Mesenchymal stem cell (in vitro differentiated cells and primary cell): ENCODE measurements at regions not wholly inside any gene's neighbourhood (a gene's known extent, or its start where the extent isn't known, plus 50 kb on each side); places are given as distances from the start of the nearest gene placed in this dataset.

Experiments
- DNase-seq: peaks from one replicate; pipeline ENCODE4 v3.0.0-alpha.2; 2013
- H2AFZ ChIP-seq: one replicate; pipeline ENCODE4 v1.6.1; 2013; ENCODE audit warnings: low read depth, mild to moderate bottlenecking, control low read depth, inconsistent platforms, low read length, moderate library complexity
- H2AK5ac ChIP-seq: 2 replicates; pipeline ENCODE4 v1.6.1; 2013; ENCODE audit warnings: low read length, moderate library complexity, mild to moderate bottlenecking, inconsistent platforms; ENCODE audit not compliant: severe bottlenecking
- H2BK120ac ChIP-seq: one replicate; pipeline ENCODE4 v1.6.1; 2013; ENCODE audit warnings: low read depth, mild to moderate bottlenecking, inconsistent platforms, low read length, moderate library complexity
- H2BK12ac ChIP-seq, 2 experiments: one replicate each; pipeline ENCODE4 v1.6.1; 2013; ENCODE audit warnings: inconsistent platforms in 2 of 2, low read length in 2 of 2, mild to moderate bottlenecking in 2 of 2, moderate library complexity in 2 of 2, control low read depth in 1 of 2
- H2BK15ac ChIP-seq: one replicate; pipeline ENCODE4 v1.6.1; 2013; ENCODE audit warnings: mild to moderate bottlenecking, low read depth, inconsistent platforms; ENCODE audit not compliant: poor library complexity, severe bottlenecking
- H2BK5ac ChIP-seq: 2 replicates; pipeline ENCODE4 v1.6.1; 2013; ENCODE audit warnings: low read depth, mild to moderate bottlenecking, low read length, control low read depth, inconsistent platforms; ENCODE audit not compliant: poor library complexity, severe bottlenecking
- H3K14ac ChIP-seq, 2 experiments: one replicate each; pipeline ENCODE4 v1.6.1; 2013; ENCODE audit warnings: inconsistent platforms in 2 of 2, low read length in 2 of 2, control low read depth in 1 of 2, mild to moderate bottlenecking in 1 of 2, moderate library complexity in 1 of 2
- H3K18ac ChIP-seq, 2 experiments: one replicate each; pipeline ENCODE4 v1.6.1; 2013; ENCODE audit warnings: inconsistent platforms in 2 of 2, low read length in 2 of 2, control low read depth in 1 of 2, low read depth in 1 of 2, mild to moderate bottlenecking in 1 of 2
- H3K23ac ChIP-seq, 2 experiments: one replicate each; pipeline ENCODE4 v1.6.1; 2013; ENCODE audit warnings: inconsistent platforms in 2 of 2, low read length in 2 of 2, mild to moderate bottlenecking in 2 of 2, moderate library complexity in 2 of 2, control low read depth in 1 of 2
- H3K27ac ChIP-seq: 2 replicates; pipeline ENCODE4 v1.5.1; 2013; ENCODE audit warnings: mild to moderate bottlenecking, moderate library complexity, low read length, control low read depth, inconsistent platforms; ENCODE audit not compliant: poor library complexity, severe bottlenecking
- H3K27me3 ChIP-seq, 2 experiments: 2 replicates each; pipeline versions ENCODE4 v1.6.1 to v1.7.0; 2013; ENCODE audit warnings: low read length in 2 of 2, mild to moderate bottlenecking in 2 of 2, moderate library complexity in 2 of 2, control low read depth in 1 of 2, inconsistent platforms in 1 of 2; ENCODE audit not compliant: control insufficient read depth in 1 of 2, insufficient read depth in 1 of 2
- H3K36me3 ChIP-seq, 2 experiments: 2 replicates each; pipeline versions ENCODE4 v1.6.1 to v1.7.0; 2013; ENCODE audit warnings: low read length in 2 of 2, control low read depth in 1 of 2, inconsistent platforms in 1 of 2, low read depth in 1 of 2, mild to moderate bottlenecking in 1 of 2; ENCODE audit not compliant: insufficient read depth in 2 of 2, control insufficient read depth in 1 of 2
- H3K4ac ChIP-seq, 2 experiments: one replicate each; pipeline ENCODE4 v1.6.1; 2013; ENCODE audit warnings: inconsistent platforms in 2 of 2, low read length in 2 of 2, mild to moderate bottlenecking in 2 of 2, moderate library complexity in 2 of 2, control low read depth in 1 of 2, low read depth in 1 of 2
- H3K4me1 ChIP-seq: 2 replicates; pipeline ENCODE4 v1.6.1; 2013; ENCODE audit warnings: low read depth, low read length, control low read depth; ENCODE audit not compliant: control insufficient read depth, insufficient read depth
- H3K4me2 ChIP-seq: 2 replicates; pipeline ENCODE4 v1.6.1; 2013; ENCODE audit warnings: low read length, mild to moderate bottlenecking, inconsistent platforms; ENCODE audit not compliant: poor library complexity, severe bottlenecking
- H3K4me3 ChIP-seq, 2 experiments: 2 replicates each; pipeline versions ENCODE4 v1.5.1 to v1.7.0; 2013; ENCODE audit warnings: low read length in 2 of 2, mild to moderate bottlenecking in 2 of 2, control low read depth in 1 of 2, low read depth in 1 of 2; ENCODE audit not compliant: insufficient read depth in 1 of 2
- H3K79me1 ChIP-seq: replicated peaks from 2 replicates; pipeline ENCODE4 v1.6.1; 2013; ENCODE audit warnings: mild to moderate bottlenecking, control low read depth, low read length, inconsistent platforms; ENCODE audit not compliant: poor library complexity, severe bottlenecking
- H3K9ac ChIP-seq: 2 replicates; pipeline ENCODE4 v1.7.0; 2013; ENCODE audit warnings: mild to moderate bottlenecking, low read length, moderate library complexity
- H3K9me3 ChIP-seq: 2 replicates; pipeline ENCODE4 v1.7.0; 2013; ENCODE audit warnings: mild to moderate bottlenecking, low read length; ENCODE audit not compliant: control insufficient read depth
- H4K8ac ChIP-seq: one replicate; pipeline ENCODE4 v1.6.1; 2013; ENCODE audit warnings: inconsistent platforms, mild to moderate bottlenecking, low read length, moderate library complexity
- H4K91ac ChIP-seq: one replicate; pipeline ENCODE4 v1.6.1; 2013; ENCODE audit warnings: mild to moderate bottlenecking, low read length, inconsistent platforms
- WGBS: methylation state at CpG from one replicate; pipeline ENCODE4 v1.1.7; 2013; ENCODE audit warnings: mixed read lengths; 5-methylcytosine and 5-hydroxymethylcytosine counted together

GRCh38 chr7:13197501-13197900, 510.1 kb downstream of the ARL4A start:
- Histone ChIP-seq H2AFZ (no peak overlapping the region), H3K36me3 (no peaks in the 10 kb centered on the region), H3K4ac (no peak overlapping the region), H2BK15ac (no peak overlapping the region), H2BK120ac (no peak overlapping the region), H3K4me3 (no peak overlapping the region), H3K27ac (no peak overlapping the region), H3K4me1 (no peaks in the 10 kb centered on the region), H3K23ac (no peak overlapping the region), H4K91ac (no peak overlapping the region), H4K8ac (no peak overlapping the region), H3K27me3 (no peaks in the 10 kb centered on the region), H2BK5ac (no peak overlapping the region), H2AK5ac (no peak overlapping the region), H3K18ac (no peak overlapping the region), H2BK12ac (no peak overlapping the region), H3K4me2 (no peak overlapping the region), H3K9me3 (no peaks in the 10 kb centered on the region), H3K9ac (no peak overlapping the region), H3K14ac (no peak overlapping the region), H3K79me1 (no peaks in the 10 kb centered on the region)
- DNase-seq: no peak
- 80% methylated on average over 2 of the region's 2 CpGs for WGBS

GRCh38 chr7:13198036-13198435, 510.6 kb downstream of the ARL4A start:
- WGBS: 100% methylated on average over 1 of the region's 2 CpGs
- Histone ChIP-seq H3K79me1 (no peaks in the 10 kb centered on the region), H3K4me2 (no peak overlapping the region), H3K18ac (no peak overlapping the region), H3K4me3 (no peak overlapping the region), H3K27ac (no peak overlapping the region), H3K9me3 (no peaks in the 10 kb centered on the region), H3K4ac (no peak overlapping the region), H2BK5ac (no peak overlapping the region), H2BK120ac (no peak overlapping the region), H3K14ac (no peak overlapping the region), H4K91ac (no peak overlapping the region), H2AK5ac (no peak overlapping the region), H2BK12ac (no peak overlapping the region), H2BK15ac (no peak overlapping the region), H3K4me1 (no peaks in the 10 kb centered on the region), H4K8ac (no peak overlapping the region), H3K9ac (no peak overlapping the region), H3K27me3 (no peaks in the 10 kb centered on the region), H3K36me3 (no peaks in the 10 kb centered on the region), H2AFZ (no peak overlapping the region), H3K23ac (no peak overlapping the region)
- DNase-seq: no peak

- H2AK5ac ChIP-seq: no peak overlapping the region
- no peak overlapping the region for H3K18ac ChIP-seq
- H3K9me3 ChIP-seq: no peaks in the 10 kb centered on the region
- no peak overlapping the region for H3K4me2 ChIP-seq
- H3K79me1 ChIP-seq: no peaks in the 10 kb centered on the region
- no peak overlapping the region for H3K14ac ChIP-seq
- no peak overlapping the region for H4K8ac ChIP-seq
- H2BK15ac ChIP-seq: no peak overlapping the region
- no peak overlapping the region for H4K91ac ChIP-seq
- H2AFZ ChIP-seq: no peak overlapping the region
- no peak overlapping the region for H3K27ac ChIP-seq
- H3K36me3 ChIP-seq: no peaks in the 10 kb centered on the region
- no peak overlapping the region for H3K4ac ChIP-seq
- no peak overlapping the region for H2BK5ac ChIP-seq
- no peaks in the 10 kb centered on the region for H3K4me1 ChIP-seq
- no peak overlapping the region for H2BK120ac ChIP-seq
- peak; percentile 38 for DNase-seq
- no peak overlapping the region for H3K23ac ChIP-seq
- WGBS: no CpG with 5 or more reads among the region's 2 CpGs
- H3K4me3 ChIP-seq: no peak overlapping the region
- no peaks in the 10 kb centered on the region for H3K27me3 ChIP-seq
- H2BK12ac ChIP-seq: no peak overlapping the region
- H3K9ac ChIP-seq: no peak overlapping the region
These were observed 511.3 kb downstream of the ARL4A start for GRCh38 chr7:13198727-13199126.

- Histone ChIP-seq H2BK120ac (no peak overlapping the region), H3K4me1 (no peaks in the 10 kb centered on the region), H3K36me3 (no peaks in the 10 kb centered on the region), H3K4me3 (no peak overlapping the region), H4K8ac (no peak overlapping the region), H2BK12ac (no peak overlapping the region), H3K9ac (no peak overlapping the region), H3K27me3 (no peaks in the 10 kb centered on the region), H3K23ac (no peak overlapping the region), H2AFZ (no peak overlapping the region), H3K4ac (no peak overlapping the region), H4K91ac (no peak overlapping the region), H3K9me3 (peaks cover 5% of the 10 kb centered on the region), H2AK5ac (no peak overlapping the region), H2BK15ac (no peak overlapping the region), H2BK5ac (no peak overlapping the region), H3K79me1 (no peaks in the 10 kb centered on the region), H3K27ac (no peak overlapping the region), H3K4me2 (no peak overlapping the region), H3K14ac (no peak overlapping the region), H3K18ac (no peak overlapping the region)
- no CpG with 5 or more reads among the region's 1 CpG for WGBS
- no peak for DNase-seq
These were observed 514.2 kb downstream of the ARL4A start for GRCh38 chr7:13201628-13202027.
